ENCODE measurements at regions not wholly inside any gene's neighbourhood (a gene's known extent, or its start where the extent isn't known, plus 50 kb on each side); places are given as distances from the start of the nearest gene placed in this dataset.
A peak's percentile ranks its signal among the peaks of the same experiment; 100 is the strongest.

DNA sequence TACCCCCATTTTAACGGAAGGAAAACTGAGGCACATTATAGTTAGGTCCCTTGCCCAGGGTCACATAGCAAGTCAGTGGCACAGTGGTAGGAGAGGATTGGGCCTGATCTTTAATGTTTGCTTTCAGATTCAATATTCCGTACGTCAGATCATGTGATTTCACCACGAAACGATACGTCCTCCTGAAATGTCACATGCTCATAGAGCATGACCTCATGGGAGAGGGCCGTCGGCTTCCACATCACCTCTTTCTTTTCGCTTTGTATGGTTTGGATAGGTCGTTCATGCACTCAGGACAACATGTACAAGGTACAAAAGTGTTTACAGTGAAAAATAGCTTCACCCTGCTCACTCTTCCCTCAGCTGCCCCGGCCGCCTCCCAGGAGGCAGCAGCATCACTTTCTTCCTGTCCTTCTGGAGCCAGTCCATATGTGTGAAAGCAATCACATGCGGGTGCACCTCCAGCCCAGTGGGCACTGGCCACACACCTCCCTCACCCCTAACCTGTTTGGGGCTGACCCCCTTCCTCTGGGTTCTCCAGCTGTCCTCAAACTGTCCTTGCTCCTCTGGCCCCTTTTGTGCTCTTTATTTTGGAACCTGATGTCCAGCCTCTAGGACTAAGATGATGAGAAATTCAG is 199.9 kb downstream of the FOXL1 start:
- DNase-seq (ENCODE audit: missing footprints), result no peak
- intact Hi-C loops (cut with DNase I), result no loop called here
- no peak for ATAC-seq

DNA sequence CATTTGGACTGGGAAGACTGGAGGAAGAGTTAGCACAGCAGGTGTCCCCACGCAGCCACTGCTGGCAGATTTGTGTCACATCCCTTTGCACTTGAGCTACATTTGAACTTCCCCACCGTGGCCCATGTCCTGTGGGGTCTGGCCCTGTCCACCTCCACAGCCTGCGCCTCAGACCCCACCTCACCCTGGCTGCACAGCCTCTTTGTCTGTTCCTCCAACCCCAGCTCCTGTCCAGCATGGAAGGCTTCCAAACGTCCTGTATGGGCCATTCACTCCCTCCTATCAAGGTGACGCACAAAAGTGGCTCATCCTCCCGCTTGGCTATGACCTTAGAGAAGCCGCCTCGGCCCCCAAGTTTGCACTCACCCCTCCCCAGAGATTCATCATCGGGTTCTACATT is 200.6 kb downstream of the FOXL1 start:
- DNase-seq (ENCODE audit: missing footprints) (no peak), ATAC-seq (no peak)
- intact Hi-C loops (cut with DNase I), result no loop called here

- DNase-seq (ENCODE audit: missing footprints) (no peak), ATAC-seq (no peak)
- intact Hi-C loops (cut with DNase I), result no loop called here
Observed at GRCh38 chr16:86781046-86781445, 202.7 kb downstream of the FOXL1 start.

GRCh38 chr16:86783636-86784626 is 205.6 kb downstream of the FOXL1 start:
- no peak for DNase-seq (ENCODE audit: missing footprints)
- intact Hi-C loops (cut with DNase I), result no loop called here
- no peak for ATAC-seq

DNA sequence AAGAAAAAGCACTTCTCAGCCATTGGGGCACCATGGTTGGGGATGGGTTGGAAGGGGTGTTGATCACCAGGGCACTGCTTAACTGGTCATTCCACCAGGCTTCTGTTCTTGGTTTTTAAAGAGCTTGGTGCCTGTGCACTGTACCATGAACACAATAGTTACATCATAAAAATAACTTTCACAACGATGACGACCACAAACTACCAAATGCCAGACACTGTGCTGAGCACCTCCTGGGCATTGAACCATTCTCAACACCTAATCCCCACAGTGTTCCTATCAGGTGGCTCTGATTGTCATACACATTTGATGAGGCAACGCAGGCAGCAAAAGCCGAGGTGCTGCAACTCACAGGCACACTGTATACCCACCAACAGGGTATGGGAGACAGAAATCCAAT is 208.0 kb downstream of the FOXL1 start:
- DNase-seq (ENCODE audit: missing footprints) (no peak), ATAC-seq (no peak)
- intact Hi-C loops (cut with DNase I), result no loop called here

DNA sequence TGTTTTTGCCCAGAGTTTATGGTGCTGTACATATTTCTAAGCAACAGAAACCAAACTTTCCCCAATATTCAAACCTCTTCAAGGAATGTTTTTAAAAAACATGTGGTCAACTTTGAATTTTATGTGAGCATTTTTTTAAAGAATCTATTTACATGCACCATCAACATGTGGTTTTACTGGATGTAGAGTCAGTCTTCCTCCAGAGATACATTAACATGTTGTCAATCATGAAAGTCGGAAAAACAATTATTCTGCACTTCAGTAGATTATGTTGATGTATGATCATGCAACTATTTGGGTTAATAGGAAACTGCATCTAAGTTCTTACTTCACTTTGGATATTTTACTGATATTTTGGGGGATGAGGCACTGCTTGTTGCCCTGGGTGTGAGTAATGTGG is 208.6 kb downstream of the FOXL1 start:
- DNase-seq (ENCODE audit: missing footprints) (no peak), ATAC-seq (no peak)
- intact Hi-C loops (cut with DNase I), result no loop called here

DNA sequence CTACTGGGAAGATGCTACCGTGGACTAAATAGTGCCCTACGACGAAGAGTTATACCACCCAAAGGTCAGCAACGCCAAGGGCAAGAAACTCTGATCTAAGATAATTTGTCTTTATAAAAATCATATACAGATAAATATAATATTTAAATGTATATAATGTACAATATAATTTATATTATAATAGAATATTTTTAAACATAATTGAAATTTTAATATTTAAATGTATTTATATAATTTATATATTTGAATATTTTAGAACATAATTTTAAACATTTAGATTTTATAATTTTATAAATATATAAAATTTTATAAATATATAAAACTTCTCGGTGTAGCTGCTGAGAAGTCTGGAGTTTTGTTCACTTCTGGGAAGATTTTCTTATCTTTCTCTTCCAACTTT is 209.2 kb downstream of the FOXL1 start:
- intact Hi-C loops (cut with DNase I), result no loop called here
- DNase-seq (ENCODE audit: missing footprints) (no peak), ATAC-seq (no peak)

GRCh38 chr16:86789621-86790051 is 211.3 kb downstream of the FOXL1 start:
- DNase-seq (ENCODE audit: missing footprints) (no peak), ATAC-seq (no peak)
- intact Hi-C loops (cut with DNase I), result no loop called here

GRCh38 chr16:86791287-86792035 is 213.1 kb downstream of the FOXL1 start:
- no peak for DNase-seq (ENCODE audit: missing footprints)
- intact Hi-C loops (cut with DNase I), result loop anchor here (2.0 kb wide), 1 partner anchor 41 kb away; no protein-coding TSS in a partner anchor
- ATAC-seq, result no peak

GRCh38 chr16:86794216-86794864 is 216.0 kb downstream of the FOXL1 start:
- DNase-seq (ENCODE audit: missing footprints), result no peak
- intact Hi-C loops (cut with DNase I), result no loop called here
- no peak for ATAC-seq

GRCh38 chr16:86797700-86798099 is 219.4 kb downstream of the FOXL1 start:
- ATAC-seq, result no peak
- DNase-seq (ENCODE audit: missing footprints), result no peak
- intact Hi-C loops (cut with DNase I), result no loop called here

DNA sequence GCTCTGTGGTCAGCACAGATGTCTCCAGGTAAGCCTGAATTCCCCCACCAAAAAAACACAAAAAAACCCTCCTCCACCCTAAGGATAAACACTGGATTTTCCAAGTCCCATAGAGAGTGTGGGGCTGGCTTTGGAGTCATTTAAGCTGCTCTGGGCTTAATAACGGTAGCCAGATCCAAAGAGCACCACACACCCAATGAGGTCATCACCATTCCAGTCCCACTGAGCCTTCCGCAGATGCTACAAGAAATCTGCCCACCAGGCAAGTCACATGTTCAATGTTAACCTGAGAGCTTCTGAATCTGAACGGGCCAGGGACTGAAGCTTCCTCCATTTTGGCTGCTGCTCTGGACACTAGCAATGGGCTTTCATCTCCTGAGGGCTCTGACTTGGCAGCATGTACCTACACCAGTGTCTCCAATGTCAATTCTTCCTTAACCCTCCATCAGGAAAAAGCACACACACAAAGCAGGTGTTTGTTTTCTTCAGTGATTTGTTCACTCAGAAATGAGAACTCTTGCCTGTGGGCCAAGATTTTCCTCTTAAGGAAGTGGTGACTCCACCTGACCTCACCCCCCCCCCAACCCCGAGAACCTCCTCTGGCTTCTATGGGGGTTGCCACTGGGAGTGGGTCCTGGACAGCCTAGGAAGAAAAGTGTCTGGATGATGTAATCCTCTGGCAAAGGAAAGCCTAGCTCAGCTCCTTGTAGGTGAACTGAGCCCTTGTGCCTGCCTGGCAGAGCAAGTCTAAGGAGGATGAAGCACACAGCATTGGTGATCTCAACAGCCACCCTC is 220.1 kb downstream of the FOXL1 start:
- intact Hi-C loops (cut with DNase I), result no loop called here
- DNase-seq (ENCODE audit: missing footprints), result no peak
- peak; percentile 62 for ATAC-seq

GRCh38 chr16:86799367-86799766 is 221.0 kb downstream of the FOXL1 start:
- ATAC-seq (no peak), DNase-seq (ENCODE audit: missing footprints) (no peak)
- intact Hi-C loops (cut with DNase I), result no loop called here

DNA sequence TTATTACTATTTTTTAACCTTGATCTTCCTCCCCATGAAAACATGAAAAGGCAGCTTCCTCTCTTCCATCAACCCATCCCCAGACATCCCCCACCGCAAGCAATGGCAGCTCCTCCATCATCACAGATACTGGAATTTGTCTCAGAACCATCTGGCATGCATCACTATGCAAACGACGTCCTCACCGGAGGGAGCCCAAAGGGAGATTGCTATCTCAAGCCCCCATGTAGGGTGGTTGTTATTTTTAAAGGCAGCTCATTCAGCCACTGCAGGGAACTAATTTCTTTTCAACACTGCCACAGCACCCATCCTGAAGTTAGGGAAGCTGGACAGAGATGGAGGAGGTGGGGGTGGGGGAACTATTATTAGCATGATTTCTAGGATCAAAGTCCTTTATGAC is 222.5 kb downstream of the FOXL1 start:
- intact Hi-C loops (cut with DNase I), result no loop called here
- ATAC-seq (no peak), DNase-seq (ENCODE audit: missing footprints) (no peak)

DNA sequence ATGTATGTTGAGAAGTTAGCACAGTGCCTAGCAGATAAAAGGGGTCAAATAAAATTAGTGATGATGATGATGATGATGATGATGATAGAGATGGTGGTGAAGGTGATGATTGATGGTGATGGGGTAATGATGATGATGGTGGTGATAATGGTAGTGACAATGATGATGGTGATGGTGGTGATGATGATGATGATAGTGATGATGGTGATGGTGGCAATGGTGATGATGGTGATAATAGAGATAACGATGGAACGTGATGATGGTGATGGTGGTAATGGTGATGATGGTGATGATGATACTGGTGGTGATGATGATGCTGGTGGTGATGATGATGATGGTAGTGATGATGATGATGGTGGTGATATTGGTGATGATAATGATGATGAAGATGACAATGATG is 223.7 kb downstream of the FOXL1 start:
- ATAC-seq, result no peak

GRCh38 chr16:86805188-86805587 is 226.8 kb downstream of the FOXL1 start:
- DNase-seq (ENCODE audit: missing footprints) (no peak), ATAC-seq (no peak)
- intact Hi-C loops (cut with DNase I), result no loop called here

More for the DNA sequence above, 223.7 kb downstream of the FOXL1 start:
- no peak for DNase-seq (ENCODE audit: missing footprints)
- intact Hi-C loops (cut with DNase I), result no loop called here

DNA sequence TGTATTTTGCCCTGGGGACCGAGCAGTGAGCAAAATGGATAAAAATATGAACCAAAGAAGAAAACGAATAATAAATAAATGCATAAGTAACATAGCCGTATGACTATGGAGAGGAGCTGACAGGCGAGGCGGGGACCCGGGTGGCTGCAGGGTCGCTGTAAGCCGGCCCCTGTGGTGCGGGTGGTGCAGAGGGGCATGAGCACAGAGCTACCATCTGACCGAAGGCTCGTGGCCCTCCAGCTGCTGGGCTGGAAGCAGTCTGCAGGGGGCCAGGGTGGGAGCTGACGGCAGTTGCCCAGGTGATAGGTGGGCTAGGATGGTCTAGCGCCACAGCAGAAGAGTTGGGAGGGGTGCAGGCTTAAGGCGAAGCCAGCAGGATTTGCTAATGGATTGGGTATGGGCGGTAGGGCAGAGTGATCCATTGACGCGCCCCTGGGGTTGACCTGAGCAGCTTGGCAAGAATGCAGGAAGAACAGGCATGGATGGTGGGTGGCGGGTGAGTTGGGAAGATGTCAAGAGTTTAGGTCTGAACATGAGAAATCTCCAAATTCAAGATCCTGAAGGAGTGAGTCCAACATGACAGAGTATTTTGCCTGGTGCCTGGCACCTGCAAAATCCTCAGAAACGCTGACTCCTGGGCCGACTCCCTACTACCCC is 228.0 kb downstream of the FOXL1 start:
- ATAC-seq (no peak), DNase-seq (ENCODE audit: missing footprints) (no peak)
- intact Hi-C loops (cut with DNase I), result no loop called here

- DNase-seq (ENCODE audit: missing footprints), result no peak
- intact Hi-C loops (cut with DNase I), result no loop called here
- no peak for ATAC-seq
Observed at GRCh38 chr16:86806838-86807351, 228.5 kb downstream of the FOXL1 start.

Measured in Right ventricle myocardium inferior (tissue), 1 donor.